Fibroblast of skin of back (primary cell): ENCODE measurements at regions not wholly inside any gene's neighbourhood (a gene's known extent, or its start where the extent isn't known, plus 50 kb on each side); places are given as distances from the start of the nearest gene placed in this dataset.
A peak's percentile ranks its signal among the peaks of the same experiment; 100 is the strongest.
"Not testable (repeated sequence)": the region's sequence is repeated elsewhere in the genome, so short reads cannot be mapped to it uniquely, and the experiment has no call there.

Experiments
- DNase-seq: peaks from one replicate; pipeline ENCODE4 v3.0.0-alpha.2; 2013

GRCh38 chr1:31485166-31485565 lies 72.2 kb downstream of the SERINC2 start:
- no peak for DNase-seq

DNA sequence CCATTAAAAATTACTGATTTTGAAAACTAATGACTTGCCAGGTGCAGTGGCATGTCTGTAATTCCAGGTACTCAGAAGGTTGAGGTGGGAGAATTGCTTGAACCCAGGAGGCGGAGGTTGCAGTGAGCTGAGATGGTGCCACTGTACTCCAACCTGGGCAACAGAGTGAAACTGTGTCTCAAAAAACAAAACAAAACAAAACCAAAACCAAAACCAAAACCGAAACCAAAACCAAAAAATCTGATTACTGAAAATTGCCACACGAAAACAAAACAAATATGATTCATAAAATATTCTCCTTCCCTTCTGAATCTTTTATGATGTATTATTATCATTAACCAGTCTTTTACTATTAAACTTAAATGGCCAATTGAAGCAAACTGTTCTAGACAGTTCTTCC lies 74.1 kb downstream of the SERINC2 start:
- no peak for DNase-seq

DNA sequence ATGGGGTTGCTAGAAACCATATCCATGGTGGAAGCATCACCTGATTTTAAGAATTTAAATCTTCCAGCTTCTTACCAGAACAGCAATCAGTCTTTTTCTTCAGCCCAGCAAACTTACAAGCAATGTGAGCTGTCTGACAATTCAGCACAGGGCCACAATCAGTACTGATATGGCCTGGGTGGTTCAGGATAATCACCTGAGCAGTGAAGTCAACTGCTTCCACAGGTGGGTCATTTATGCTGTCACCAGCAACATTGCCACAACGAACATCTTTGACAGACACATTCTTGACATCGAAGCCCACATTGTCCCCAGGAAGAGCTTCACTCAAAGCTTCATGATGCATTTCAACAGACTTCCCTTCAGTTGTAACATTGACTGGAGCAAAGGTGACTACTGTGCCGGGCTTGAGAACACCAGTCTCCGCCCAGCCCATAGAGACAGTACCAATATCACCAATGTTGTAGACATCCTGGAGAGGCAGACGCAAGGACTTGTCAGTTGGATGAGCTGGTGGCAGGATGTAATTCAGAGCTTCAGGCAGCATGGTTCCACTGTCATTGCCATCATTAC lies 74.8 kb downstream of the SERINC2 start:
- no peak for DNase-seq

GRCh38 chr1:31488528-31488927 lies 75.5 kb downstream of the SERINC2 start:
- no peak for DNase-seq

DNA sequence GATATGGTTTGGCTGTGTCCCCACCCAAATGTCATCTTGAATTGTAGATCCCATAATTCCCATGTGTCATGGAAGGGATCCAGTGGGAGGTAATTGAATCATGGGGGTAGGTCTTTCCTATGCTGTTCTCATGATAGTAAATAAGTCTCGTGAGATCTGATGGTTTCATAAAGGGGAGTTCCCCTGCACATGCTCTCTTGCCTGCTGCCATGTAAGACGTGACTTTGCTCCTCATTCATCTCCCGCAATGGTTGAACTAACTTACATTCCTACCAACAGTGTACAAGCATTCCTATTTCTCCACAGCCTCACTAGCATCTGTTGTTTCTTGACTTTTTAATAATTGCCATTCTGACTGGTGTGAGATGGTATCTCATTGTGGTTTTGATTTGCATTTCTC lies 76.6 kb downstream of the SERINC2 start:
- not testable (repeated sequence) for DNase-seq

GRCh38 chr1:31490596-31490995 lies 77.6 kb downstream of the SERINC2 start:
- DNase-seq: not testable (repeated sequence)

DNA sequence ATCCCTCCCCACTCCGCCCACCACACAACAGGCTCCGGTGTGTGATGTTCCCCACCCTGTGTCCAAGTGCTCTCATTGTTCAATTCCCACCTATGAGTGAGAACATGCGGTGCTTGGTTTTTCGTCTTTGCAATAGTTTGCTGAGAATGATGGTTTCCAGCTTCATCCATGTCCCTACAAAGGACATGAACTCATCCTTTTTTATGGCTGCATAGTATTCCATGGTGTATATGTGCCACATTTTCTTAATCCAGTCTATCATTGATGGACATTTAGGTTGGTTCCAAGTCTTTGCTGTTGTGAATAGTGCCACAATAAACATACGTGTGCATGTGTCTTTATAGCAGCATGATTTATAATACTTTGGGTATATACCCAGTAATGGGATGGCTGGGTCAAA lies 81.0 kb upstream of the TINAGL1 start:
- DNase-seq: not testable (repeated sequence)

DNA sequence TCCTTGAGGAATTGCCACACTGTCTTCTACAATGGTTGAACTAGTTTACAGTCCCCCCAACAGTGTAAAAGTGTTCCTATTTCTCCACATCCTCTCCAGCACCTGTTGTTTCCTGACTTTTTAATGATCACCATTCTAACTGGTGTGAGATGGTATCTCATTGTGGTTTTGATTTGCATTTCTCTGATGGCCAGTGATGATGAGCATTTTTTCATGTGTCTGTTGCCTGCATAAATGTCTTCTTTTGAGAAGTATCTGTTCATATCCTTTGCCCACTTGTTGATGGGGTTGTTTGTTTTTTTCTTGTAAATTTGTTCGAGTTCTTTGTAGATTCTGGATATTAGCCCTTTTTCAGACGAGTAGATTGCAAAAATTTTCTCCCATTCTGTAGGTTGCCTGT lies 80.5 kb upstream of the TINAGL1 start:
- not testable (repeated sequence) for DNase-seq

GRCh38 chr1:31497601-31498000 lies 78.7 kb upstream of the TINAGL1 start:
- peak; percentile 80 for DNase-seq

GRCh38 chr1:31498376-31499040 lies 77.8 kb upstream of the TINAGL1 start:
- DNase-seq: no peak

GRCh38 chr1:31501505-31501904 lies 74.8 kb upstream of the TINAGL1 start:
- DNase-seq: no peak

- DNase-seq: no peak
Observed at GRCh38 chr1:31502253-31502652, 74.1 kb upstream of the TINAGL1 start.

DNA sequence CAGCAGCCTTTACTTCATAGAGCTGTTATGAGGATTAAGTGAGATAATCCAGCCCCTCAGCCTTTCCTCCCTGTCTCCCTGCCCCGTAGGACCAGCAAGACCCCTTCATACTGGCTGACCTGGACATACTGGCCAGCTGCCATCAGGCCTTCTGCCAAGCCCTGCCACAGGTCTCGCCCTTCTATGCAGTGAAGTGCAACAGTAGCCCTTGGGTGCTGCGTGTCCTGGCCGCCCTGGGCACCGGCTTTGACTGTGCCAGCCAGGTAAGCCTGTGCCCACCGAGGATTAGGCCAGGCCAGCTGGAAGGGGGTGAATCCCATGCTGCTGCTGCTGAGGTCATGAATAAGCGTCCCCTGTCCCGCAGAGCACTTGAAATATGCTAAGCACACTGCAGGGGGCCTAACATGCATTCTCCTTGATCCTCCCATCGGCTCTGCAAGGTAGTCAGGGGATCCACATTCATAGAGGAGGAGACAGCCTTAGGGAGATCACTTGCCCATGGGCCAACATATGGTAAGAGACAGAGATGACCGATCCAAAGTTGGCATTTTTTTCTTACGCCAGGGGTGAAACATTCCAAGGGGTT lies 73.3 kb upstream of the TINAGL1 start:
- DNase-seq: no peak

DNA sequence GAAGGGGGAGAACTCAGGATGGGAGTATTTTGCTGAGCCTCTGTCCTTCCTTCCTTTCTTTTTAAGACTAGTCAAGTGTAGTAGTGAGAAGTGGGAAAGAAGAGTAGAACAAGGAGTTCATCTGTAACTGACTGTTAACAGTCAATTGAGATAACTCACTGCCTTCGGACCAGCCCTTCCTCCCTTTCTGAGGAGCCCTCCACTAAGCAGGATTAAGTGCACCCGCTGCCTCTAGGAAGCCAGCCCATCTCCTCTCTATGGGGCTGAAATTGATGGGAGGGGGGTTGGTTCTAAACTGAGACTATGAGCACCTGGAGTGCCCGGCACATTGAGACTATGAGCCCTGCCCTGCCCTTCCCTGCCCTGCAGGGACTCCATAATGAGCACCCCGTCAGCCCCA lies 72.7 kb upstream of the TINAGL1 start:
- no peak for DNase-seq

DNA sequence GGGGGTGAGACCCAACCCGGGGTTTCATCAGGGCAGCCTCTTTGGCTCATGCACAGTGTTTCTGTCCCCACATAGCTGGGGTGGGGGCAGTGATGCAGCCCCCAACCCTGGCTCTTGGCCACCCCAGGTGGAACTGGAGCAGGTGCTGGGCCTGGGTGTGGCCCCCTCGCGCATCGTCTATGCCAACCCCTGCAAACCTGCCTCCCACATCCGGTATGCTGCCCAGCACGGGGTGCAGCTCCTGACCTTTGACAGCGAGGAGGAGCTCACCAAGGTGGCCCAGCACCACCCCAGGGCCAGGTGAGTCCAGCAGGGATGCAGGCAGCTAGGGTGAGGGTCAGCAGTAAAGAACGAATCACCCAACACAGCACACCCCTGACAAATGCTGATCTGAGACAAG lies 72.3 kb upstream of the TINAGL1 start:
- DNase-seq: no peak

DNA sequence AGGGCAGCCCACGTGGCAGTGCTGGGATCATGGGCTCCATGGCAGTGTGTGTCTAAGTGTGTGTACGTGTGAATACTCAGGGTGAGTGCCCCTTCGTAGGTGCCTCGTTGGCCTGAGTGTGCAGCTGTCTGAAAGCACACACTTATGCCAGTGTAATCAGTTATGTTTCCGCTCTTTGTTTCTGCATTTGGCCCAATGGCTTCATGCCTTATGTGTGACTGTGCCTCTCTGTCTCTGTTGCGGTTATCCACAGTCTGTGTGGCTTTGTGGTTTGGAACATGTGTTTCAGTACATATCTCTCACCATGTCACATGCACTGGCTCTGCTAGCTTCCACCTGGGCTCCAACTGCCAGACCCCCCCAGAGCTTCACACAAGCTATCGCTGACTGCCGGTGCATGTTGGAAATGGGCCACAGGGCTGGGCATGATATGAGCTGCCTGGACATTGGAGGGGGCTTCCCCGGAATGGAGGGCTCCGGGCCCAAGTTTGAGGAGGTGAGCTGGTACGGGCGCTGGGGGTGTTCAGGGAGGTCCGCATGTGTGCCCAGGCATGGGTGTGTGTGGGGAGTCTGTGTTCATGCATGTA lies 70.3 kb upstream of the TINAGL1 start:
- DNase-seq: peak; percentile 83

DNA sequence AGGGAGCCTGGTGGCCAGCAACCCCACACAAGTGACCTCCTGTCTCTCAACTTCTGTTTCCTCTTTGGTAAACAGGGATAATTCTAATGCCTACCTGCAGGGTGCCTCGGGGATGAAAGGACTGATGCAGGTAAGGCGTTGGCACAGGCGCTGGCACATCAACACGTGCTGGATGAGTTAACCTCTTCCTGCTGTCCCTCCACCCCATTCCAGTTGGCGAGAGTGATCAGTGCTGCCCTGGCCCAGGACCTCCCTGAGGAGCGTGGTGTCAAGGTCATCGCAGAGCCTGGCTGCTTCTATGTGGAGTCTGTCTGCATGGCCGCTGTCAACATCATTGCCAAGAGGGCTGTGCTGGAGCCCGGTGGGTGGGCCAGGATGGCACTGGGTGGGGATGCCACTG lies 69.1 kb upstream of the TINAGL1 start:
- no peak for DNase-seq

- DNase-seq: no peak
Observed at GRCh38 chr1:31507676-31508530, 68.4 kb upstream of the TINAGL1 start.

- no peak for DNase-seq
Observed at GRCh38 chr1:31509124-31510072, 66.9 kb upstream of the TINAGL1 start.

GRCh38 chr1:31510304-31510703 lies 66.0 kb upstream of the TINAGL1 start:
- DNase-seq: no peak

GRCh38 chr1:31510853-31511789 lies 65.2 kb upstream of the TINAGL1 start:
- no peak for DNase-seq
